ENCODE measurements at regions not wholly inside any gene's neighbourhood (a gene's known extent, or its start where the extent isn't known, plus 50 kb on each side); places are given as distances from the start of the nearest gene placed in this dataset.
"Not testable (repeated sequence)": the region's sequence is repeated elsewhere in the genome, so short reads cannot be mapped to it uniquely, and the experiment has no call there.

GRCh38 chr6:98041921-98042320, 758.9 kb upstream of the MMS22L start:
- DNase-seq = no peak

- no peak for DNase-seq
These were observed 761.1 kb upstream of the MMS22L start for GRCh38 chr6:98044151-98044561.

- DNase-seq = no peak
These were observed 761.9 kb upstream of the MMS22L start for GRCh38 chr6:98044791-98045470.

GRCh38 chr6:98047164-98047563, 764.1 kb upstream of the MMS22L start:
- DNase-seq = no peak

GRCh38 chr6:98047871-98048270, 764.9 kb upstream of the MMS22L start:
- DNase-seq = no peak

GRCh38 chr6:98054453-98054852, 771.4 kb upstream of the MMS22L start:
- no peak for DNase-seq

- DNase-seq = no peak
These were observed 773.9 kb upstream of the MMS22L start for GRCh38 chr6:98056955-98057354.

- no peak for DNase-seq
These were observed 767.0 kb upstream of the POU3F2 start for GRCh38 chr6:98067375-98067774.

- not testable (repeated sequence) for DNase-seq
These were observed 745.8 kb upstream of the POU3F2 start for GRCh38 chr6:98088537-98088936.

- DNase-seq = no peak
These were observed 742.0 kb upstream of the POU3F2 start for GRCh38 chr6:98092331-98092730.

GRCh38 chr6:98094696-98095095, 739.7 kb upstream of the POU3F2 start:
- no peak for DNase-seq

GRCh38 chr6:98107801-98108200, 726.6 kb upstream of the POU3F2 start:
- DNase-seq = no peak

- DNase-seq = no peak
These were observed 717.9 kb upstream of the POU3F2 start for GRCh38 chr6:98116455-98116854.

- no peak for DNase-seq
These were observed 717.3 kb upstream of the POU3F2 start for GRCh38 chr6:98117068-98117467.

- DNase-seq = no peak
These were observed 715.9 kb upstream of the POU3F2 start for GRCh38 chr6:98118397-98119045.

GRCh38 chr6:98124171-98124570, 710.2 kb upstream of the POU3F2 start:
- no peak for DNase-seq

- DNase-seq = no peak
These were observed 702.9 kb upstream of the POU3F2 start for GRCh38 chr6:98131290-98131990.

- no peak for DNase-seq
These were observed 698.0 kb upstream of the POU3F2 start for GRCh38 chr6:98136333-98136732.

GRCh38 chr6:98137391-98137790, 697.0 kb upstream of the POU3F2 start:
- DNase-seq = no peak

- DNase-seq = no peak
These were observed 691.5 kb upstream of the POU3F2 start for GRCh38 chr6:98142839-98143238.

GRCh38 chr6:98146656-98147055, 687.7 kb upstream of the POU3F2 start:
- no peak for DNase-seq

GRCh38 chr6:98156580-98156979, 677.8 kb upstream of the POU3F2 start:
- DNase-seq = no peak

GRCh38 chr6:98179606-98180005, 654.8 kb upstream of the POU3F2 start:
- no peak for DNase-seq

GRCh38 chr6:98200084-98200483, 634.3 kb upstream of the POU3F2 start:
- no peak for DNase-seq

Measured in stimulated activated CD4-positive, alpha-beta T cell treated with anti-CD3 and anti-CD28 coated beads, Interleukin-2, amount 100 ng/mL, for 48 hours (primary cell).